Fibroblast of lung (primary cell): ENCODE measurements at regions not wholly inside any gene's neighbourhood (a gene's known extent, or its start where the extent isn't known, plus 50 kb on each side); places are given as distances from the start of the nearest gene placed in this dataset.

ENCODE experiments used
- CTCF ChIP-seq, 2 donors: IDR thresholded peaks in 1 of 2; conservative IDR thresholded peaks in 1 of 2; 1 replicate in 1 of 2; 2 replicates in 1 of 2; pipeline ENCODE4 v1.5.1; 2011 to 2012; ENCODE audit warnings: low read length in 2 of 2, control low read depth in 1 of 2, inconsistent platforms in 1 of 2, low read depth in 1 of 2, mild to moderate bottlenecking in 1 of 2
- EZH2 ChIP-seq: IDR thresholded peaks from 2 replicates; pipeline ENCODE4 v1.5.1; 2012; ENCODE audit warnings: low read length, control low read depth, mild to moderate bottlenecking; ENCODE audit errors: missing control alignments

- no peak for TF ChIP-seq CTCF (conservative IDR thresholded peaks at IDR 0.05 in 1 of 2, IDR thresholded peaks at IDR 0.05 in 1 of 2; ENCODE audit: low read depth in 1 of 2, low read length in 2 of 2)
- no peak for TF ChIP-seq EZH2
Observed at GRCh38 chr18:37669991-37670534, 104.5 kb upstream of the CELF4 start.
